KMS-11 (cell line): ENCODE measurements at regions not wholly inside any gene's neighbourhood (a gene's known extent, or its start where the extent isn't known, plus 50 kb on each side); places are given as distances from the start of the nearest gene placed in this dataset.
"Not testable (repeated sequence)": the region's sequence is repeated elsewhere in the genome, so short reads cannot be mapped to it uniquely, and the experiment has no call there.

Source experiments
- H2AFZ ChIP-seq: fragments of 200-600 bp; sonication (generic); 2 replicates; pipeline ENCODE4 v1.6.1; 2016; ENCODE audit warnings: antibody characterized with exemption, mixed run types, low read depth
- H3K27ac ChIP-seq: fragments of 200-600 bp; sonication (generic); 2 replicates; pipeline ENCODE4 v1.6.1; 2016; ENCODE audit warnings: mild to moderate bottlenecking, mixed run types
- H3K27me3 ChIP-seq: fragments of 200-600 bp; sonication (generic); 2 replicates; pipeline ENCODE4 v1.6.1; 2017; ENCODE audit warnings: mild to moderate bottlenecking, low read depth, mixed run types, moderate library complexity; ENCODE audit not compliant: insufficient read depth
- H3K36me3 ChIP-seq: fragments of 200-600 bp; sonication (generic); 2 replicates; pipeline ENCODE4 v1.6.1; 2017; ENCODE audit warnings: mild to moderate bottlenecking, mixed run types; ENCODE audit not compliant: insufficient read depth
- H3K4me1 ChIP-seq: fragments of 200-600 bp; sonication (generic); 2 replicates; pipeline ENCODE4 v1.6.1; 2016; ENCODE audit warnings: mild to moderate bottlenecking, low read depth, mixed run types; ENCODE audit not compliant: poor library complexity, severe bottlenecking
- H3K4me2 ChIP-seq: fragments of 200-600 bp; sonication (generic); 2 replicates; pipeline ENCODE4 v1.7.0; 2016; ENCODE audit warnings: mild to moderate bottlenecking, mixed run types
- H3K4me3 ChIP-seq: fragments of 200-600 bp; sonication (generic); IDR thresholded peaks from 2 replicates; pipeline ENCODE4 v1.6.1; 2017; ENCODE audit warnings: low read depth, low read length, mixed read lengths; ENCODE audit not compliant: insufficient read depth
- H3K79me2 ChIP-seq: fragments of 200-600 bp; sonication (generic); 2 replicates; pipeline ENCODE4 v1.6.1; 2016; ENCODE audit warnings: low read depth, mixed run types; ENCODE audit not compliant: insufficient read depth
- H3K9ac ChIP-seq: fragments of 200-600 bp; sonication (generic); 2 replicates; pipeline ENCODE4 v1.6.1; 2016; ENCODE audit warnings: mild to moderate bottlenecking, mixed run types
- H4K20me1 ChIP-seq: fragments of 200-600 bp; sonication (generic); 2 replicates; pipeline ENCODE4 v1.6.1; 2016; ENCODE audit warnings: mild to moderate bottlenecking, mixed run types; ENCODE audit not compliant: insufficient read depth
- TF ChIP-seq, protein P1 (sequence below): fragments of 200-600 bp; sonication (generic); conservative IDR thresholded peaks from 2 replicates; pipeline ENCODE4 v1.6.1; 2017; ENCODE audit warnings: low read depth, mild to moderate bottlenecking, antibody characterized with exemption, low read length, moderate library complexity, mixed read lengths

DNA sequence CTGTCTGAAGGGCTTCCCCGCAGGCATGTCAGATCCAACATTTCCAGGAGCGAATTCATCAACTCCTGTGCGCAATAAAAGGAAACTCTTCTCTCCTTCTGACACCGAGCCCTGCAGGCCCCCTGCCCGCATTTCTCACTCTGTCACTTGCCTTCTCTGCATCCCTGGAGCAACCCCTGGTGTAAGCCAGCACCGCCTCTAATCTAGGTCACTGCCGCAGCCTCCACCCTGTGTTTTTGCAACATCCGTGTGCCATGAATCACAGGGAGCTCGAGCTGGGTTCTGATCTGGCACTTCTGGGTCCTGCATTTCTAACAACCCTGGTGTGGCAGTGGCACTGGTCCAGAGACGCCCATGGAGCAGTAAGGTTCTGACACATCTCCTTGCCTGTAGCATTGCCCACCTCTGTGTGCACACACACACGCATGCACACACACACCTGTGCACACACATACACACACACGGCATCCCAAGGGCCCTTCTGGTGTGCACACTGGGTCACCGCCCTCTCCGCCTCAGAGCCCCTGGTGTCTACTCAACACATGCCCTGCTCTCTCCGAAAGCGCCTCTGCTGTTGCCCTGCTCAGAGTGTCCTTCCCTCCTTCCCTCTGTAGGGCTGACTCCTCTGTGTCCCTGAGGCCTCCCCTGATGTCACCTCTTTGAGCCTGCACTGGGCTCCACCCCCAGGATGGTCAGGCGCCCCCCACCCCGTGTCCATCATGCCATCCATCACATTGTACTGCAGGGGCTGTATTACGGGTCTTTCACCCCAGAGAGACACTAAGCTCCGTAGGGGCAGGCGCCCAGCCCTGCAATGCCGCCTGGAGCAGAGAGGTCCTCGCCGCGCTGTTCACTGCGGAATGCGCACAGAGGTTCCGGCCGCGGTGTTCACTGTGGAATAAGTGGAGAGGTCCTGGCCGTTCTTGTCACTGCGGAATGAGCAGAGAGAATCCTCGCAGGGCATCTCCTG is 111.4 kb upstream of the SFSWAP start:
- H3K9ac ChIP-seq: no peak overlapping the region
- H3K36me3 ChIP-seq: no peaks in the 10 kb centered on the region
- no peak overlapping the region for H3K4me2 ChIP-seq
- no peaks in the 10 kb centered on the region for H3K79me2 ChIP-seq
- H2AFZ ChIP-seq: no peak overlapping the region
- H4K20me1 ChIP-seq: no peaks in the 10 kb centered on the region
- no peak overlapping the region for H3K27ac ChIP-seq
- TF ChIP-seq, protein P1, sequence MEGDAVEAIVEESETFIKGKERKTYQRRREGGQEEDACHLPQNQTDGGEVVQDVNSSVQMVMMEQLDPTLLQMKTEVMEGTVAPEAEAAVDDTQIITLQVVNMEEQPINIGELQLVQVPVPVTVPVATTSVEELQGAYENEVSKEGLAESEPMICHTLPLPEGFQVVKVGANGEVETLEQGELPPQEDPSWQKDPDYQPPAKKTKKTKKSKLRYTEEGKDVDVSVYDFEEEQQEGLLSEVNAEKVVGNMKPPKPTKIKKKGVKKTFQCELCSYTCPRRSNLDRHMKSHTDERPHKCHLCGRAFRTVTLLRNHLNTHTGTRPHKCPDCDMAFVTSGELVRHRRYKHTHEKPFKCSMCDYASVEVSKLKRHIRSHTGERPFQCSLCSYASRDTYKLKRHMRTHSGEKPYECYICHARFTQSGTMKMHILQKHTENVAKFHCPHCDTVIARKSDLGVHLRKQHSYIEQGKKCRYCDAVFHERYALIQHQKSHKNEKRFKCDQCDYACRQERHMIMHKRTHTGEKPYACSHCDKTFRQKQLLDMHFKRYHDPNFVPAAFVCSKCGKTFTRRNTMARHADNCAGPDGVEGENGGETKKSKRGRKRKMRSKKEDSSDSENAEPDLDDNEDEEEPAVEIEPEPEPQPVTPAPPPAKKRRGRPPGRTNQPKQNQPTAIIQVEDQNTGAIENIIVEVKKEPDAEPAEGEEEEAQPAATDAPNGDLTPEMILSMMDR: no peak
- H3K4me1 ChIP-seq: no peaks in the 10 kb centered on the region
- H3K27me3 ChIP-seq: peaks cover 6% of the 10 kb centered on the region; the same call in 1 of the 2 replicates
- no peak overlapping the region for H3K4me3 ChIP-seq

DNA sequence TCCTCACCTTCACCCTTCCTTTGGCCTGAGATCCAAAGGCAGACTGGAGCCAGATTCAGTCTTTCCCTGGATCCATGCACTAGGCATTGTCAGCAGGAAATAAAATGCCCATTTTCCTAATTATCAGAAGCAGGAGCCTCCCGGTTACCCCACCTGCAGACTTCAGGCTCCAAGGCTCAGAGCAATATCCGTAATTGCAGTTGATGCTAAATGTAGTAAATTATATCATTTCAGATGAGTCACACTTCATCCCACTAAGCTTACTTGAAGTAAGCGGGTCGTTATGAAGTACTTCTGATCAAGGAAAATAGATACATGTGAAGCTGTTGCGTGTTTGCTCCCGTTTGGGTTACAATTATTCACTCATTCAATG is 110.7 kb upstream of the SFSWAP start:
- no peaks in the 10 kb centered on the region for H3K36me3 ChIP-seq
- H3K4me2 ChIP-seq: no peak overlapping the region
- no peak overlapping the region for H3K9ac ChIP-seq
- no peaks in the 10 kb centered on the region for H3K4me1 ChIP-seq
- no peak overlapping the region for H3K27ac ChIP-seq
- peaks cover 6% of the 10 kb centered on the region; the same call in 1 of the 2 replicates for H3K27me3 ChIP-seq
- H3K4me3 ChIP-seq: no peak overlapping the region
- no peaks in the 10 kb centered on the region for H3K79me2 ChIP-seq
- TF ChIP-seq, protein P1: no peak
- H2AFZ ChIP-seq: no peak overlapping the region
- no peaks in the 10 kb centered on the region for H4K20me1 ChIP-seq

DNA sequence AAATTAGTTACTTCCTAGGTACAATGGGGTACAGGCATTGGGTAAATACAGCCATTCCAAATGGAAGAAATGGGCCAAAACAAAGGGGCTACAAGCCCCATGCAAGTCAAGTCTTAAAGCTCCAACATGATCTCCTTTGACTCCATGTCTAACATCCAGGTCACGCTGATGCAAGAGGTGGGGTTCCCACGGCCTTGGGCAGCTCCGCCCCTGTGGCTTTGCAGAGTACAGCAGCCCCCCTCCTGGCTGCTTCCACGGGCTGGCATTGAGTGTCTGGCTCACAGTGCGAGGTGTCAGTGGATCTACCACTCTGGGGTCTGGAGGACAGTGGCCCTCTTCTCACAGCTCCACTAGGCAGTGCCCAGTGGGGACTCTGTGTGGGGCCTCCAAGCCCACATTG is 109.4 kb upstream of the SFSWAP start:
- H3K79me2 ChIP-seq, H3K4me1 ChIP-seq, H3K4me2 ChIP-seq, H3K36me3 ChIP-seq, H3K27ac ChIP-seq, H3K27me3 ChIP-seq, H4K20me1 ChIP-seq, H2AFZ ChIP-seq, H3K4me3 ChIP-seq, H3K9ac ChIP-seq: not testable (repeated sequence)

DNA sequence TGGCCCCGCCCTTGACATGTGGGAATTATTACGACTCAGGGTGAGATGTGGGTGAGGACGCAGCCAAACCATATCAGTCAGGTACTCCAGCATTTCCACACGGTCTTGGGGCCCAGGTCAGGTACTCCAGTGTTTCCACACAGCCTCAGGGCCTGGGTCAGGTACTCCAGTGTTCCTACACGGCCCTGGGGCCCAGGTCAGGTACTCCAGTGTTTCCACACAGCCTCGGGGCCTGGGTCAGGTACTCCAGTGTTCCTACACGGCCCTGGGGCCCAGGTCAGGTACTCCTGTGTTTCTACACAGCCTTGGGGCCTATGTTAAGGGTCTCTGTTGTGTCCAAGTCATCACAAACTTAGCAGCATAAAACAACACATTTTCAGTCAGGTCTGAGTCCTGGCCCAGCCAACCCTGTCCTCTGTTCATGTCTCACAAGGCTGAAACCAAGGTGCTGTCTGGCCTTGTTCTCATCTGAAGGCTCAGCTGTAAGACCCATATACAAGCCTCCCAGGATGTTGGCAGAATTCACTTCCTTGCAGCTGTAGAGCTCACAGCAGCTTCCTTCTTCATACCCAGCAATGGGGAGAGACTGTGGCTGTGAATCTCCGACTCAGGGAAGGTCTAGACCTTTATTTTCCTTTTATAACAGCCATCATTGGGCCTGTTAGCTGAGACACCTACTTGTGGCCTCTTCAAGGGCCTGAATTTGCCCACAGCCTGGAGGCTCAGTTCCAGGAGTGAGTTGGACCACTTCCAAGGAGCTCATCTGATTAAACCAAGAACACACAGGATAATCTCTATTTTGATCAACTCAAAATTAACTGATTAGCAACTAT is 107.6 kb upstream of the SFSWAP start:
- no peak overlapping the region for H3K9ac ChIP-seq
- TF ChIP-seq, protein P1: no peak
- no peaks in the 10 kb centered on the region; the same call in 1 of the 2 replicates for H3K27me3 ChIP-seq
- H4K20me1 ChIP-seq: no peaks in the 10 kb centered on the region
- H3K36me3 ChIP-seq: no peaks in the 10 kb centered on the region
- no peak overlapping the region for H2AFZ ChIP-seq
- H3K79me2 ChIP-seq: no peaks in the 10 kb centered on the region
- H3K4me1 ChIP-seq: no peaks in the 10 kb centered on the region
- H3K4me2 ChIP-seq: no peak overlapping the region
- H3K4me3 ChIP-seq: no peak overlapping the region
- H3K27ac ChIP-seq: no peak overlapping the region
